HG02642 (cell line): ENCODE measurements at regions not wholly inside any gene's neighbourhood (a gene's known extent, or its start where the extent isn't known, plus 50 kb on each side); places are given as distances from the start of the nearest gene placed in this dataset.
"Not testable (repeated sequence)": the region's sequence is repeated elsewhere in the genome, so short reads cannot be mapped to it uniquely, and the experiment has no call there.

Source experiments
- ATAC-seq: cut with Tn5 transposase; IDR thresholded peaks from one replicate; pipeline ENCODE4 v1.9.1; 2021; ENCODE audit warnings: mild to moderate bottlenecking; ENCODE audit not compliant: unreplicated experiment, poor library complexity

- not testable (repeated sequence) for ATAC-seq
These were observed 330.1 kb upstream of the AR start for GRCh38 chrX:67213686-67214085.

- ATAC-seq = no peak
These were observed 335.9 kb upstream of the AR start for GRCh38 chrX:67207912-67208311.

- ATAC-seq = no peak
These were observed 384.4 kb upstream of the AR start for GRCh38 chrX:67159437-67159836.

GRCh38 chrX:67114635-67115034 is 429.2 kb upstream of the AR start:
- no peak for ATAC-seq

- no peak for ATAC-seq
These were observed 438.1 kb upstream of the AR start for GRCh38 chrX:67105758-67106116.

GRCh38 chrX:67104982-67105757 is 438.7 kb upstream of the AR start:
- ATAC-seq = no peak

- no peak for ATAC-seq
These were observed 443.6 kb upstream of the AR start for GRCh38 chrX:67100031-67100884.

- ATAC-seq = no peak
These were observed 449.8 kb upstream of the AR start for GRCh38 chrX:67094061-67094460.

- no peak for ATAC-seq
These were observed 411.9 kb upstream of the EDA2R start for GRCh38 chrX:67050760-67051159.

- ATAC-seq = no peak
These were observed 406.0 kb upstream of the EDA2R start for GRCh38 chrX:67044866-67045265.

- ATAC-seq = no peak
These were observed 405.3 kb upstream of the EDA2R start for GRCh38 chrX:67044029-67044653.

- no peak for ATAC-seq
These were observed 365.6 kb upstream of the EDA2R start for GRCh38 chrX:67004451-67004850.

GRCh38 chrX:66994729-66995128 is 355.9 kb upstream of the EDA2R start:
- no peak for ATAC-seq

GRCh38 chrX:66992077-66992476 is 353.2 kb upstream of the EDA2R start:
- ATAC-seq = not testable (repeated sequence)

GRCh38 chrX:66988331-66988730 is 349.5 kb upstream of the EDA2R start:
- no peak for ATAC-seq

GRCh38 chrX:66961665-66962064 is 322.8 kb upstream of the EDA2R start:
- ATAC-seq = no peak

GRCh38 chrX:66931713-66932112 is 292.8 kb upstream of the EDA2R start:
- no peak for ATAC-seq

- ATAC-seq = not testable (repeated sequence)
These were observed 291.6 kb upstream of the EDA2R start for GRCh38 chrX:66930516-66930915.

- no peak for ATAC-seq
These were observed 281.4 kb upstream of the EDA2R start for GRCh38 chrX:66920296-66920695.

- no peak for ATAC-seq
These were observed 280.5 kb upstream of the EDA2R start for GRCh38 chrX:66919280-66919832.

- no peak for ATAC-seq
These were observed 279.6 kb upstream of the EDA2R start for GRCh38 chrX:66918511-66918910.
